ENCODE measurements at regions not wholly inside any gene's neighbourhood (a gene's known extent, or its start where the extent isn't known, plus 50 kb on each side); places are given as distances from the start of the nearest gene placed in this dataset.

DNA sequence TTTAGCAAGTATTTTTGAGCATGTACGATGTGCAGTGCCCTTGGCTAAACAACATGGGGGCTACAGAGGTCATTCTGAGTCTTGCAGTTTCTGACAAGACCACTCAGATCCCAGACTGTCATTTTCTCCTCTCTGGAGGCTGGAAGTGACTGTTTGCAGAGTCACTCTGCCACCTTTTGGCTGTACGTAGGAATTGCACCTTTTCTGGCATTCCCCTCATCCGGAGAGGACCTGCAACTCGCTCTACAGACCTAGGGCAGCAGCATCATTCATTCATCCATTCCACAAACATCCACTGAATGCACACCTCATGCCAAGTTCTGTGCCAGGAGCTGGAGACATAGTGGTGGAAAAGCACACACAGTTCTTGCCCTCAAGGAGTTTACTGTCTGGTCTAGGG is 160.4 kb upstream of the GPR101 start:
- TF ChIP-seq, protein P1, sequence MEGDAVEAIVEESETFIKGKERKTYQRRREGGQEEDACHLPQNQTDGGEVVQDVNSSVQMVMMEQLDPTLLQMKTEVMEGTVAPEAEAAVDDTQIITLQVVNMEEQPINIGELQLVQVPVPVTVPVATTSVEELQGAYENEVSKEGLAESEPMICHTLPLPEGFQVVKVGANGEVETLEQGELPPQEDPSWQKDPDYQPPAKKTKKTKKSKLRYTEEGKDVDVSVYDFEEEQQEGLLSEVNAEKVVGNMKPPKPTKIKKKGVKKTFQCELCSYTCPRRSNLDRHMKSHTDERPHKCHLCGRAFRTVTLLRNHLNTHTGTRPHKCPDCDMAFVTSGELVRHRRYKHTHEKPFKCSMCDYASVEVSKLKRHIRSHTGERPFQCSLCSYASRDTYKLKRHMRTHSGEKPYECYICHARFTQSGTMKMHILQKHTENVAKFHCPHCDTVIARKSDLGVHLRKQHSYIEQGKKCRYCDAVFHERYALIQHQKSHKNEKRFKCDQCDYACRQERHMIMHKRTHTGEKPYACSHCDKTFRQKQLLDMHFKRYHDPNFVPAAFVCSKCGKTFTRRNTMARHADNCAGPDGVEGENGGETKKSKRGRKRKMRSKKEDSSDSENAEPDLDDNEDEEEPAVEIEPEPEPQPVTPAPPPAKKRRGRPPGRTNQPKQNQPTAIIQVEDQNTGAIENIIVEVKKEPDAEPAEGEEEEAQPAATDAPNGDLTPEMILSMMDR (IDR thresholded peaks at IDR 0.05), result peak; percentile 43
- no peak for TF ChIP-seq ZFX (IDR thresholded peaks at IDR 0.05; ENCODE audit: borderline replicate concordance)
